GM18519 (cell line): ENCODE measurements at regions not wholly inside any gene's neighbourhood (a gene's known extent, or its start where the extent isn't known, plus 50 kb on each side); places are given as distances from the start of the nearest gene placed in this dataset.

Experiments
- ATAC-seq: cut with Tn5 transposase; IDR thresholded peaks from one replicate; pipeline ENCODE4 v1.9.1; 2021; ENCODE audit warnings: mild to moderate bottlenecking, moderate library complexity; ENCODE audit not compliant: unreplicated experiment, low FRiP score

DNA sequence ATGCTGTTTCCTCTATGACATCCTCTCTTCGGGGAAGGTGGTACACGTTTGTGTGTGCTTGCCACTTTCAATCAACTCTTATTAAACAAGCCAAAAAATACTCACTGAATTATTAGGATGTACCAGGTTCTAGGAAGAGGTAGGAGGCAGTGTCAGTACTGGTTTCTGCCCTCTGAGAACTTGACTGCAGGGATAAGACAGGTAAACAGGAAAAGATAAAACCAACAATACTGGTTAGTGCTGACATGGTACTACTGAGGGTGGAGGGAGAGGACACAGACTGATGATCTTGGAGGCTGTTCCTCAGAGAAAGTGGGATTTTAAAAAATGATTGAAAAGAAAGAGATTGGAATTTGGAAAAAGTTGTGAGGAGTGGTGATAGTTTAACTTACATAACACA, 295.2 kb upstream of the PWP1 start:
- no peak for ATAC-seq

GRCh38 chr12:107393043-107393717, 292.4 kb upstream of the PWP1 start:
- no peak for ATAC-seq

DNA sequence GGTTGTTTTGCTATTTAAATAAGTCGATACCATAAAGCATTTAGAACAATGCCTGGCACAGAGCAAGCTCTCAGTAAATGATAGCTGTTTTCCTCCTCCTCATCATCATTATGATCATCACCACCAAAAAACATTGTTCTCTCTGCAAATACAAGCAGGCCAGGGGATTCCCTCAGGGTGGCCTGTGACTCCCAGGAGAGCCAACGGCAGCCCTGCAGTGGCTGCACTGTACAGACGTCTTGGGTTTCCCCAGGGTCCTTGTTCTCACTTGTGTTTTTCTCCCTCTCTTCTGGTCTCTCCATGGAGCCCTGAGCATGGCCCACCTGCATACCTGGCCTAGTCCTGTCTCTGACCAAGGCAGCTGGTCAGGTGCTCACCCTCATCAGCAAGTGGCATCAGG, 290.9 kb upstream of the PWP1 start:
- no peak for ATAC-seq

- no peak for ATAC-seq
Observed at GRCh38 chr12:107395817-107396216, 289.8 kb upstream of the PWP1 start.

DNA sequence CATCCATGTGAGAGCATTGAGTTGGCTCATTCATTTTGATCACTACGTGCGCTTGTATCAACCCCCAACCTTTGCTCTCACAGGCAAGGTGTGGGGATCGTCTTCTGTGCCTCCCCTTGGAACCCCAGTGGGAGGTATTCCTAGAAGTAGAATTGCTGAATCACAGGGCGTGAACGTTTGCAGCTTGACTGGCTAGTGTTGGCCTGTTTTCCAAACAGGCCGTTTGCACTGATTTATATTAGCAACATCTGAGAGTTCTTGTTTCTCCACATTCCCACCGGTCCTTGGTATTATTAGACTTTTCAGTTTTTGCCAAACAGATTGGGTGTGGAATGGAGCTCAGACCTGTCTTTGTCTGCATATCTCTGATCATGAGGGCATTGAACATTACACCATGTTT, 288.6 kb upstream of the PWP1 start:
- ATAC-seq = no peak

GRCh38 chr12:107397890-107398500, 287.6 kb upstream of the PWP1 start:
- ATAC-seq = no peak

DNA sequence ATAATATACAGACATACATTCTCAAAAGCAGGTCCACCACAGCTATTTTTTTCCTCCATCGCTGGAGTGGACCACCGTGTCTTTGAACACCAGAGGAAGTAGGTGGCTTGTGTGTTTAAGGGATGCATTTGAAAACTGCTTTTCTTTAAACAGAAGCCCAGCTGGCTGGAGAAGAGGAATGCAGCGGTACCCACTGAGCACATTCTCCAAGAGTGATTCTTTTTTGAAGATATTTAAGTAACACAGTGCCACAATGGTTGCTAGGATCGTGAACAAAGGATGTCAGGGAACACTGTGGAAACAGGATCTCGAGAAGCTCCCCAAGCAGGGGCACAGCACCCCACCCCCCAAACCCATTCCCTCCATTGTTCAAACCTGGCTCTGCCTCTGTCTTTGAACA, 286.6 kb upstream of the PWP1 start:
- no peak for ATAC-seq

- ATAC-seq = no peak
Observed at GRCh38 chr12:107400686-107401447, 284.7 kb upstream of the PWP1 start.

- ATAC-seq = no peak
Observed at GRCh38 chr12:107402041-107403022, 283.3 kb upstream of the PWP1 start.

DNA sequence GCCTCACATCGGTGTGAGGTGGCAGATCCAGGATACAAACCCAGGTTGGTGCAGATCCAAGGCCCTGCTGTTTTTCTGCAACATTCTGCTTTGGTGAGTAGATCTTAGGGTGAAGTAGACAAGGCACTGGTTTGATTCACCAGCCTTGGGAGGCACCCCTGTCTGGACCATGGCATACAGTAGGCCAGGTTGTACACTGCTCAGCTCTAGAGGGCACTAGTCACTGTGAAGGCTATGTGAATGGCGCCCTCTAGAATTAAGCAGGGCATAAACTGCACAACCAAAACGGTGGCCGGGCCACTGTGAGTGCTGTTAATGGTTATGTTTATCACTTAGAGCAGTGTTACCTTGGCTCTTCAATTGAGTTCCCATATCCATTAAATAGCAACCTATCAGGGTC, 280.6 kb upstream of the PWP1 start:
- no peak for ATAC-seq

- no peak for ATAC-seq
Observed at GRCh38 chr12:107405436-107405835, 280.2 kb upstream of the PWP1 start.

DNA sequence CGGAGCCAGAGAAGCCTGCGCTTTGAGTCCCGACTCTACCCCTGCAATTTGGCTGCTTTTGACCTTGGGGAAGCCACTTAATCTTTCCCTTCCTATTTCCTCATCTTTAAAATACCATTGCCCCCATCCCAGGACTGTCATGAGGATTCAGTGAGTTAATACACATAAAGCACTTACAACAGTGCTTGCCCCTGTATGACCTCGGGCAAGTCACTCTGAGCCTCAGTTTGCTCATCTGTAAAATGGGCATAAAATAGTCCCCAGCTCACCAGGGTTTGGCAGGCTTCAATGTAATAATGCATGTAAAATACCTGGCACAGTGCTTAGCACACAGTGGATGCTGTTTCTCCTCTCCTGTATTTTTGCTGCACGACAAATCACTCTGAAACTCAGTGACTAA, 278.7 kb upstream of the PWP1 start:
- ATAC-seq = no peak

DNA sequence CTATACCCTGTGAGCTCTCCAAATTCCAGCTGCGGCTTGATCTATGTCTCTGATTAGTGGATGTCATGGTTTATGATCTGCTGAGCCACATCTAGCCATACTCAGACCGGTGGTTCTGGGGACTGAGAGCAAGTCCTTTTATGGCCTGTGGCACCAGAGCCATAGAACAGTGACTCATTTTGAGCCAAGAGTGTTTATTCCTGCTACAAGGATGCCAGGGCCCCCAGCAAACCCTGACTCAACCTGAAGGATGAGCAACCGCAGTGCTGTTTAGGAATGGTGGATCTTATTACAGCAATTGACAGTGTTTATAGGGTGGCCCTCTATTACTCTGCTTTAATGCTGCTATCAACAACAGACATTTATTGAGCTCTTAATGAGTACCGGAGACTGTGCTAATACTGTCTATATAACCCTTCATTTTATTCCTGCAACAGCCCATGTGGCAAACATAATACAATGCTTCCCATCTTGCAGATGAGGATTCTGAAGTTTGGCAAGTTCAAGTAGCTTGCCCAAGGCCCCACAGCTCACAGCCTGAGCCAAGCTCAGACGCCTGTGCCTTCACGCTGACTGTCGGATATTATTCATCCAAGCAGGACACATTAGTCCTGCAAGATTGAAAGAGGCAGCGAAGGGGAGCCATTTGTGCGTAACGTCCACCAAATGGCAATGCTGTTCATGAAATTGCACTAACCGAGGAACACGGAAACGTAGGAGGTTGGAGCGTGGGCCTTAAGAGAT, 273.6 kb upstream of the PWP1 start:
- no peak for ATAC-seq

GRCh38 chr12:107415071-107415470, 270.5 kb upstream of the PWP1 start:
- ATAC-seq = no peak

DNA sequence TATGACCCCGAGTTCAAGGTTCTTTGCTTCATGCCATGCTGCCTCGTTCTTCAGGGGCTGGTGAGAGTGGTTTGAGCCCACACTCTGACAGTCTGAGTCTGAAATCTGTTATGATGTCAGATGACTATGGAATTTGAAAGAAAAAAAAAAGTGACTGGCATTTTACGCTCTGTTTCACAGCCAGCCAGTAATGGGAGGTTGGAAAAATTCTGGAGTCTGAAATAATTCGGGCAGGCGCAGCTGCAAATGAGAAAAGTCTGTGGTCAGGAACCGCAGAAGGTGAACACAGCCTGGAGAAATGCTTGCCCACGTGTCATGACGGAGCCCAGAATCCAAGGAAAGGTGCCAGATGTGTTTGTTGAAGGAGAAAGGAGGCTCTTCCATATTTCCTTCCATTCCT, 269.8 kb upstream of the PWP1 start:
- ATAC-seq = no peak

DNA sequence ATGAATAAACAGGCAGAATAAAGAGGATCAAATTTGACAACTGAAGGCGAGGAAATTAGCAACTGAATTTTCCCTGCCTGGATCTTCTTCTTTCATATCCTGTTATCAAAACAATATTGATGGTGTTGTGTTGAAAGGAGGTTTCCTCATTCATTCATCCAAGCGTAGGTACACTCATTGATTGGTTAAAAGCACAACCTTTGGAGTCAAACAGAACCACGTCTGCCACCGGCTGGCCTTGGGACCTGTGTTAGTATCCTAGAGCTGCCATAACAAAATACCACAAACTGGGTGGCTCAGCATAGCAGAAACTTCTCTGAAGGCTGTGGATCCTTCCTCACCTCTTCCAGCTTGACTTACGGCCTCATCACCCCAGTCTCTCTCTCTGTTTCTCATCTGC, 268.6 kb upstream of the PWP1 start:
- ATAC-seq = no peak

DNA sequence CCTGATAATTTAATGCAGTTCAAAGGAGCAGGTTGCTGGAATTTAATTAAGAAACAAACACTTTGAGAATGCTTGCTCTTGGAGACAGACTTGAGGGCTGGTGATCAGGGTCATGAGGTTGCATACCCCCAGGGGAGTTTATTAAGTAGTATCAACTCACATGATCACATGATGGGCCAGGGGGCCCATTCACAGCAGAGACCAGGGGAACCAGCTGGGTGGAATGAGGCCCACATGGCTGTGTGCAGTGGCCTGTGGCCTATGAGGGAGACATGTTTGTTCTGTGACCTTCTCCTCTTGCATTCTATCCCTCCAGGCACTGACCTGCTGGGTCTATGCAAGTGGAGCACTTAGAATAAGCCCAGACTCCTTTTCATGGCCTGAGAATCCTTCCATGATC, 266.6 kb upstream of the PWP1 start:
- no peak for ATAC-seq

DNA sequence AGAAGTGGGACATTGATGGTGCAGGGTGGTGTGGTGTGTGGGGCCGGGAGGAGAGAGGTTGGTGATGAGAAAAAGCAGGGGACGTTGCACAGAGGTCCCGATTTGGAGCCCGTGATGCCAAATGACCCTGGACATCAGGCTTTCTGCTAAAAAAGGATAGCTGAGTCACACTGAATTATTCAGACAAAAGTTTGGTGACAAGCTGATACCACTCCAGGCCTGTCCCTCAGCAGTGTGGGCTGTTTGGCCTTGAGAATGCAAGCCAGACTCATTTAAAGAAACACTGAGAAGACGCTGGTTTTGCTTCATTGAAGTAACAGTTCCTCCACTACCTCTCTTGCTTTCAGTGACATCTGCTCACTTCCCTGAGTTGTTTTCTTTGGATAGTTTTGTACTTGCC, 262.1 kb upstream of the PWP1 start:
- ATAC-seq = no peak

DNA sequence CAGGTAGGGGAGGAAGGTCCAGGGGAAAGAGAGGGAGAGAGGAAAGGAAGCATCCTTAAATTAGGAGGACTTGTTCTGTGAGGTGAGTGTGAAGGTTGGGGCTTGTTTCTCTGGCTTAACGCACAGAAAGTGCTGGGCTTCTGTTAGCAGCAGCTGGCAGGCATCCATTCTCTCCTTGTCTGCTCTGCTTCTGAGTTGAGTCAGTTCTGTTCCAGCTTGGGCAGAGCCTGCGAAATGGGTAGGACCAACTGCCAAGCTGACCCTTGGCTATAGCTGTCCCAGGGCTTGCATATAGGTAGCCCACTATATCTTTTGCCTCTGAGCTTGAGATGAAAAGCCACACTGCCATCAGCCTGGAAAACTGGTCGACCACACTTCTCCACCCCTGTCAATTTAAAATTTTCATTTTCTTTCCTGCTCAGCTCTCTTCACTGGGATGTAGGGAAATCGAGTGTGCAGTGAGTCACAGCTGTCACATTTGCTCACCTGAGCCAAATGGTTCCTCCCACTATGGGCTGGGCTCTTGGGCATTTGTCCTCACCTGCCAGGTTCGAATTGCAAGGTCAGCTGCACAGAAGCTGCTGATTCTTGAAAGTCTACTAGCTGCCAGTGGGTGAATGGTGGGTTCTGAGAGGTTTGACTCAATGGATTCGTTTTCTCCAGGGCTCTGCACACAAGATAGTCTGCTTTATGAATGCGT, 256.4 kb upstream of the PWP1 start:
- no peak for ATAC-seq
